ENCODE measurements at regions not wholly inside any gene's neighbourhood (a gene's known extent, or its start where the extent isn't known, plus 50 kb on each side); places are given as distances from the start of the nearest gene placed in this dataset.

DNA sequence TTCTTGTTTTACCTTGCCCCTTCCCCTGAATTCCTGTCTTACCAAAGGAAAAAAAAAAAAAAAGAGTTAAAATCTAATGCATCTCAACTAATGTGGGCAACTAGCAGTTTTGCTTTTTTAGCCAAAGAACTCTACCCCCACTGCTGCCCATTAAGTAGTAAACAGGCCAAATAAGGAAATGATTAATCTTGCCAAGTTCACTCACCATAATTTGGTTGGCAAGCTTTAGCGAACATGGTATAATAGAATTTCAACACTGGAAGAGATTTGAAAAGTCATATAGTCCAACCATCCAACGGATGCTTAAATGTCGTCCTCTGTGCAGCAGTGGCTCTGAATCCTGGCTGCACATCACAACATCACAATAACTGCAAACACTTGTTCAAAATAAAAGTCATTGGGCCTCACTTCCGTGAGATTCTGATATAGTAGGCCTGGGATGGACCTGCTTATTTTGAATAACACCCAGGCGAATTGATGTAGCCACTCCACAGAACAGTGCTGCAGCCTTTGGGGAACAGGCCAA lies 142.0 kb upstream of the UBE2E1 start:
- Histone ChIP-seq H3K27ac (ENCODE audit: low read depth, low read length, severe bottlenecking) (no peak overlapping the region), H3K9me3 (ENCODE audit: control insufficient read depth, low read length) (no peaks in the 10 kb centered on the region), H3K36me3 (ENCODE audit: control insufficient read depth, insufficient read depth, low read length) (no peaks in the 10 kb centered on the region), H3K4me3 (ENCODE audit: extremely low read depth, insufficient read depth, low read length, poor library complexity, severe bottlenecking) (no peak overlapping the region), H3K4me1 (ENCODE audit: control insufficient read depth, insufficient read depth, low read length, poor library complexity, severe bottlenecking) (peaks cover 6% of the 10 kb centered on the region)
- 91 to 100% methylated on average over 2 to 3 of the region's 5 CpGs for WGBS, 2 experiments (ENCODE audit: insufficient coverage in 2 of 2)

DNA sequence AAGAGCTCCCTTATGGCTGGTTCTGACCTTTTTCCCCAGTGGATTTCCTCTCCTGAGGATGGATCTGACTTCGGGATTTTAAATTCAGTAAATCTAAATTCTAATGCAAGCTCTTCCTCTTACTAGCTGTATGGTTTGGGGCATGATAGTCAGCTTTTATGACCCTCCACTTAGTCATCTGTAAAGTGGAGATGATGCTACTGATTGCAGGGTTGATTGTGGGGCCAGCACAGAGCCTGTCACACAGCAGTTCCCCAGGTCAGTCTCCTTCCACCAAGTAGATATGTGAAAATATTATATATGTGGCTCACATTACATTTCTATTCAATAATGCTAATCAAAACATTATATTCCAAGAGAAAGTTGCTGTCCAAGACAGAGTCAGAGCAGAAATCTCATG lies 141.3 kb upstream of the UBE2E1 start:
- no peaks in the 10 kb centered on the region for H3K9me3 ChIP-seq (ENCODE audit: control insufficient read depth, low read length)
- H3K4me1 ChIP-seq (ENCODE audit: control insufficient read depth, insufficient read depth, low read length, poor library complexity, severe bottlenecking), result peaks cover 9% of the 10 kb centered on the region
- WGBS, 2 experiments (ENCODE audit: insufficient coverage in 2 of 2), result no CpG with 5 or more reads among the region's 1 CpG
- H3K4me3 ChIP-seq (ENCODE audit: extremely low read depth, insufficient read depth, low read length, poor library complexity, severe bottlenecking), result no peak overlapping the region
- H3K36me3 ChIP-seq (ENCODE audit: control insufficient read depth, insufficient read depth, low read length), result no peaks in the 10 kb centered on the region
- H3K27ac ChIP-seq (ENCODE audit: low read depth, low read length, severe bottlenecking), result no peak overlapping the region

- H3K36me3 ChIP-seq (ENCODE audit: control insufficient read depth, insufficient read depth, low read length), result no peaks in the 10 kb centered on the region
- H3K27ac ChIP-seq (ENCODE audit: low read depth, low read length, severe bottlenecking), result no peak overlapping the region
- peaks cover 9% of the 10 kb centered on the region for H3K4me1 ChIP-seq (ENCODE audit: control insufficient read depth, insufficient read depth, low read length, poor library complexity, severe bottlenecking)
- H3K4me3 ChIP-seq (ENCODE audit: extremely low read depth, insufficient read depth, low read length, poor library complexity, severe bottlenecking), result no peak overlapping the region
- WGBS, 2 experiments (ENCODE audit: insufficient coverage in 2 of 2), result no CpG with 5 or more reads among the region's 1 CpG
- H3K9me3 ChIP-seq (ENCODE audit: control insufficient read depth, low read length), result no peaks in the 10 kb centered on the region
Observed at GRCh38 chr3:23665741-23666140, 140.0 kb upstream of the UBE2E1 start.

DNA sequence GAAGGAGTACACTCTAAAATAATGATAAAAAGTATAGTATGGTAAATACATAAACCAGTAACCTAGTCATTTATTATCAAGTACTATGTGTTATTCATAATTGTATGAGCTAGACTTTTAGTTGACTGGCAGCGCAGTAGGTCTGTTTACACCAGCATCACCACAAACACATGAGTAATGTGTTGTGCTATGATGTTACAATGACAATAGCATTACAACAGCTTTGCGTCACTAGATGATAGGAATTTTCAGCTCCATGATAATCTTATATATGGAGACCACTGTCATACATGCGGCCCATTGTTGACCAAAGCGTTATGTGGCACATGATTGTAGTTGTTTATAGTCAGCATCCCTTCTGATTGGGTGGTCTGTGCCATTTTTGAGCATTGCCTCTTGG lies 138.9 kb upstream of the UBE2E1 start:
- Histone ChIP-seq H3K4me1 (ENCODE audit: control insufficient read depth, insufficient read depth, low read length, poor library complexity, severe bottlenecking) (peaks cover 9% of the 10 kb centered on the region), H3K9me3 (ENCODE audit: control insufficient read depth, low read length) (no peaks in the 10 kb centered on the region), H3K36me3 (ENCODE audit: control insufficient read depth, insufficient read depth, low read length) (no peaks in the 10 kb centered on the region), H3K27ac (ENCODE audit: low read depth, low read length, severe bottlenecking) (no peak overlapping the region), H3K4me3 (ENCODE audit: extremely low read depth, insufficient read depth, low read length, poor library complexity, severe bottlenecking) (no peak overlapping the region)
- WGBS, 2 experiments (ENCODE audit: insufficient coverage in 2 of 2), result 67 to 100% methylated on average over 1 to 3 of the region's 4 CpGs

DNA sequence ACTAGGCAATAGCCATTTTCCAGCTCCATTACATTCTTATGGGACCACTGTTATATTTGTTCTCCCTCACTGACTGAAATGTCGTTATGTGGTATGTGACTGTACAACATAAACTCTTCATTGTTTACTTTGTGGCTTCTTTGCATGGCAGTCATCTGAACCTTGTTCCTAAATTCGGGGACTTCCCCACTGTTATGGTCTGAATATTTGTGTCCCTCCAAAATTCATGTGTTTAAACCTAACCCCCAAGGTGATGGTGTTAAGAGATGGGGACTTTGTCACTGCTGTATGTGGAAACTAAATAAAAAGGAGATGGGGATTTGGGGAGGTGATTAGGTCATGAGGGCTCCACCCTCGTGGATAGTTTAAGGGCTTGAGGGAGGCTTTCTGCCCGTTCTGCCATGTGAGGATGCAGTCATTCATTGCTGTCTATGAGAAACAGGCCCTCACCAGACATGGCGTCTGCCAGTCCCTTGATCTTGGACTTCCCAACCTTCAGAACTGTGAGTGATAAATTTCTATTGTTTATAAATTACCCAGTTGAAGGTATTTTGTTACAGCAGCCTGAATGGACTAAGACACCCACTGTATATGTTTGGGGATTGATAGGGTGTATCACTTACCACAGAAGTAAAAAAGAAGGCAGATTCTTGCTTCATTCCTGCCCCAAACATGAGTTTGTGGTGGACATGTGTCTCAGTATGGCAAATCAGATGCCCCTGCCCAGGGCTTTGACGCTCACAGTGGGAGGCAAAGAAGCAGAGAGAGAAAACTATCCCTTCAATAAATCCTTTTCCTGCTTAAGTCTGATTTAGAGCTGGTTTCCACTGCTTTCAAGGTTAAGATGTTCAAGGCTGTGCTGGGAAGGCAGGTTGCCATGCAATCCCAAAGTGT lies 138.0 kb upstream of the UBE2E1 start:
- Histone ChIP-seq H3K27ac (ENCODE audit: low read depth, low read length, severe bottlenecking) (no peak overlapping the region), H3K4me1 (ENCODE audit: control insufficient read depth, insufficient read depth, low read length, poor library complexity, severe bottlenecking) (peaks cover 9% of the 10 kb centered on the region), H3K4me3 (ENCODE audit: extremely low read depth, insufficient read depth, low read length, poor library complexity, severe bottlenecking) (no peak overlapping the region), H3K36me3 (ENCODE audit: control insufficient read depth, insufficient read depth, low read length) (no peaks in the 10 kb centered on the region), H3K9me3 (ENCODE audit: control insufficient read depth, low read length) (no peaks in the 10 kb centered on the region)
- WGBS, 2 experiments (ENCODE audit: insufficient coverage in 2 of 2), result 81 to 93% methylated on average over 3 to 4 of the region's 6 CpGs

GRCh38 chr3:23668430-23668904 lies 137.3 kb upstream of the UBE2E1 start:
- no peaks in the 10 kb centered on the region for H3K9me3 ChIP-seq (ENCODE audit: control insufficient read depth, low read length)
- WGBS, 2 experiments (ENCODE audit: insufficient coverage in 2 of 2), result 75 to 89% methylated on average over 4 of the region's 4 CpGs
- no peaks in the 10 kb centered on the region for H3K36me3 ChIP-seq (ENCODE audit: control insufficient read depth, insufficient read depth, low read length)
- no peak overlapping the region for H3K27ac ChIP-seq (ENCODE audit: low read depth, low read length, severe bottlenecking)
- no peak overlapping the region for H3K4me3 ChIP-seq (ENCODE audit: extremely low read depth, insufficient read depth, low read length, poor library complexity, severe bottlenecking)
- H3K4me1 ChIP-seq (ENCODE audit: control insufficient read depth, insufficient read depth, low read length, poor library complexity, severe bottlenecking), result peaks cover 9% of the 10 kb centered on the region

DNA sequence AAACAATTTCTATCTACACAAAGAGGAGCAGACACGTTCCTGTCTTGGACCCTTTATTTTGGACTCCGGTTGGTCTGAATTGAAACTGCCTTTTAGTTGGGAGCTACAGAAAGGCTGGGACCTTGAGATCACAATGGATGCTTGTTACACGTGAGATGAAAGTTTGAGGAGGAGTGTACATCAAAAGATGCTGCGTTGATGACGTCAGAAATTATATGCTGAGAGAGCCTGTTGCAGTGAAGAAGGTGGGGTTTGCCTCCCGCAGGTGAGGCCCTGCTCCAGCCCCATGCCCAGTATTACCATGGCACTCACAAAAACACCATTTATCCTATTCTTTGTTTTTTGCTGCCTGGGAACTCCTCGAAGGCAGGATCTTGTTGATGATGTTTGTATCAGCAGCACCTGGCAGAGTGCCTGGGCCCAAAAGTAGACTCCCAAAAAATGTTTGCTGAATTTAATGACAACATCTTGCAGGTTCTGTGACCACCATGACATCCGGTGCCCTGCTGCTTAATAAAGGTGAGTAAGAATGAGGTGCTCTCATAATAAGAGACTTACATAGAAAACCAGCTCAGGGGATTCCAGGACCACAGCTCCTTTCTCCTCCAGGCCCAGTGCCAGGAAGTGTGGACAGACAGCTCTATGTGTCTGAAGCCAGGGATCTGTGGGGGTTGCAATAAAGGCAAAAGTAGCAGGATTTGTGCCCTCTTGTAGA lies 136.1 kb upstream of the UBE2E1 start:
- Histone ChIP-seq H3K27ac (ENCODE audit: low read depth, low read length, severe bottlenecking) (no peak overlapping the region), H3K9me3 (ENCODE audit: control insufficient read depth, low read length) (no peaks in the 10 kb centered on the region), H3K4me1 (ENCODE audit: control insufficient read depth, insufficient read depth, low read length, poor library complexity, severe bottlenecking) (peaks cover 4% of the 10 kb centered on the region), H3K36me3 (ENCODE audit: control insufficient read depth, insufficient read depth, low read length) (no peaks in the 10 kb centered on the region), H3K4me3 (ENCODE audit: extremely low read depth, insufficient read depth, low read length, poor library complexity, severe bottlenecking) (no peak overlapping the region)
- 85 to 93% methylated on average over 3 to 5 of the region's 8 CpGs for WGBS, 2 experiments (ENCODE audit: insufficient coverage in 2 of 2)

GRCh38 chr3:23671851-23672589 lies 133.7 kb upstream of the UBE2E1 start:
- H3K4me3 ChIP-seq (ENCODE audit: extremely low read depth, insufficient read depth, low read length, poor library complexity, severe bottlenecking), result no peak overlapping the region
- peaks cover 4% of the 10 kb centered on the region for H3K4me1 ChIP-seq (ENCODE audit: control insufficient read depth, insufficient read depth, low read length, poor library complexity, severe bottlenecking)
- no peaks in the 10 kb centered on the region for H3K9me3 ChIP-seq (ENCODE audit: control insufficient read depth, low read length)
- 92 to 96% methylated on average over 16 to 27 of the region's 38 CpGs for WGBS, 2 experiments (ENCODE audit: insufficient coverage in 2 of 2)
- H3K36me3 ChIP-seq (ENCODE audit: control insufficient read depth, insufficient read depth, low read length), result no peaks in the 10 kb centered on the region
- H3K27ac ChIP-seq (ENCODE audit: low read depth, low read length, severe bottlenecking), result no peak overlapping the region

GRCh38 chr3:23672628-23673027 lies 133.1 kb upstream of the UBE2E1 start:
- H3K9me3 ChIP-seq (ENCODE audit: control insufficient read depth, low read length), result no peaks in the 10 kb centered on the region
- H3K4me1 ChIP-seq (ENCODE audit: control insufficient read depth, insufficient read depth, low read length, poor library complexity, severe bottlenecking), result peaks cover 4% of the 10 kb centered on the region
- 83 to 91% methylated on average over 3 to 4 of the region's 4 CpGs for WGBS, 2 experiments (ENCODE audit: insufficient coverage in 2 of 2)
- no peak overlapping the region for H3K4me3 ChIP-seq (ENCODE audit: extremely low read depth, insufficient read depth, low read length, poor library complexity, severe bottlenecking)
- H3K27ac ChIP-seq (ENCODE audit: low read depth, low read length, severe bottlenecking), result no peak overlapping the region
- H3K36me3 ChIP-seq (ENCODE audit: control insufficient read depth, insufficient read depth, low read length), result no peaks in the 10 kb centered on the region

DNA sequence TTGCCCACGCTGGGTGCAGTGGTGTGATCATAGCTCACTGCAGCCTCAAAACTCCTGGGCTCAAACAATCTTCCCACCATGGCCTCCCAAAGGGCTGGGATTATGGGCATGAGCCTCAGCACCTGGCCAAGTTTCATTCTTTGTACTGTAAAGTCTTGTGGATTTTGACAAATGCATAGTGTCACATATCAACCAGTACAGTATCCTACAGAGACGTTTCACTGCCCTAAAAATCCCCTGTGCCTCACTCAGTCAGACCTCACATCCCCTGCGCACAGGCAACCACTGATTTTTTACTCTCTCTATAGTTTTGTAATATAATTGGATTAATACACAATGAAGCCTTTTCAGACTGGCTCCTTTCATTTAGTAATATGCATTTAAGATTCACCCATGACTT lies 130.7 kb upstream of the UBE2E1 start:
- Histone ChIP-seq H3K4me1 (ENCODE audit: control insufficient read depth, insufficient read depth, low read length, poor library complexity, severe bottlenecking) (no peaks in the 10 kb centered on the region), H3K36me3 (ENCODE audit: control insufficient read depth, insufficient read depth, low read length) (no peaks in the 10 kb centered on the region), H3K27ac (ENCODE audit: low read depth, low read length, severe bottlenecking) (no peak overlapping the region), H3K9me3 (ENCODE audit: control insufficient read depth, low read length) (no peaks in the 10 kb centered on the region), H3K4me3 (ENCODE audit: extremely low read depth, insufficient read depth, low read length, poor library complexity, severe bottlenecking) (no peak overlapping the region)
- no CpG with 5 or more reads among the region's 3 CpGs for WGBS, 2 experiments (ENCODE audit: insufficient coverage in 2 of 2)

Measured in mesodermal cell (in vitro differentiated cells).